Right ventricle myocardium superior (tissue), 1 donor: ENCODE measurements at regions not wholly inside any gene's neighbourhood (a gene's known extent, or its start where the extent isn't known, plus 50 kb on each side); places are given as distances from the start of the nearest gene placed in this dataset.
A peak's percentile ranks its signal among the peaks of the same experiment; 100 is the strongest.
"Not testable (repeated sequence)": the region's sequence is repeated elsewhere in the genome, so short reads cannot be mapped to it uniquely, and the experiment has no call there.

Source experiments
- ATAC-seq: fragments of 200-7000 bp; cut with Tn5 transposase; one replicate; pipeline ENCODE4 v1.9.1; 2020; ENCODE audit warnings: mild to moderate bottlenecking; ENCODE audit not compliant: poor library complexity
- DNase-seq: peaks from one replicate; pipeline ENCODE4 v3.0.0-alpha.2; 2020
- intact Hi-C: fragments of 100-400 bp; cut with DNase I; formaldehyde crosslinking; loops from one replicate; pipeline ENCODE4 v1.11.2; 2022
- donor health status: DM: no; HTN: yes; CAD: no; lungs with severe emphysema.

- no peak for ATAC-seq
- intact Hi-C loops = no loop called here
- DNase-seq = no peak
Measured at GRCh38 chr11:15660496-15660895, 545.8 kb downstream of the INSC start.

GRCh38 chr11:15662285-15662684 is 547.6 kb downstream of the INSC start:
- ATAC-seq (no peak), DNase-seq (no peak)
- intact Hi-C loops = no loop called here

GRCh38 chr11:15663777-15664218 is 549.1 kb downstream of the INSC start:
- DNase-seq (no peak), ATAC-seq (no peak)
- intact Hi-C loops = no loop called here

GRCh38 chr11:15665368-15665871 is 550.7 kb downstream of the INSC start:
- no peak for ATAC-seq
- intact Hi-C loops = no loop called here

GRCh38 chr11:15667127-15667725 is 552.5 kb downstream of the INSC start:
- intact Hi-C loops = no loop called here
- DNase-seq (no peak), ATAC-seq (no peak)

More at GRCh38 chr11:15665368-15665871, 550.7 kb downstream of the INSC start:
- DNase-seq = no peak

GRCh38 chr11:15668718-15669117 is 554.0 kb downstream of the INSC start:
- intact Hi-C loops = no loop called here
- ATAC-seq = no peak
- no peak for DNase-seq

- no peak for ATAC-seq
- intact Hi-C loops = no loop called here
- DNase-seq = no peak
Measured at GRCh38 chr11:15670520-15671070, 555.9 kb downstream of the INSC start.

- DNase-seq (no peak), ATAC-seq (no peak)
- intact Hi-C loops = no loop called here
Measured at GRCh38 chr11:15671216-15671615, 556.5 kb downstream of the INSC start.

- ATAC-seq = no peak
- intact Hi-C loops = no loop called here
Measured at GRCh38 chr11:15672825-15673224, 558.1 kb downstream of the INSC start.

GRCh38 chr11:15673408-15673831 is 558.7 kb downstream of the INSC start:
- no peak for DNase-seq
- intact Hi-C loops = no loop called here
- ATAC-seq = peak; percentile 93

More at GRCh38 chr11:15672825-15673224, 558.1 kb downstream of the INSC start:
- no peak for DNase-seq

- intact Hi-C loops = no loop called here
- no peak for ATAC-seq
Measured at GRCh38 chr11:15674756-15675155, 560.0 kb downstream of the INSC start.

GRCh38 chr11:15675683-15676082 is 561.0 kb downstream of the INSC start:
- no peak for DNase-seq
- ATAC-seq = no peak
- intact Hi-C loops = no loop called here

More at GRCh38 chr11:15674756-15675155, 560.0 kb downstream of the INSC start:
- no peak for DNase-seq

GRCh38 chr11:15677181-15677580 is 562.5 kb downstream of the INSC start:
- ATAC-seq (no peak), DNase-seq (no peak)
- intact Hi-C loops = no loop called here

GRCh38 chr11:15683528-15683927 is 568.8 kb downstream of the INSC start:
- DNase-seq (no peak), ATAC-seq (no peak)
- intact Hi-C loops = no loop called here

- no peak for ATAC-seq
- DNase-seq = no peak
- intact Hi-C loops = no loop called here
Measured at GRCh38 chr11:15685306-15685705, 570.6 kb downstream of the INSC start.

GRCh38 chr11:15686259-15686658 is 571.5 kb downstream of the INSC start:
- intact Hi-C loops, DNase-seq, ATAC-seq: not testable (repeated sequence)

GRCh38 chr11:15687342-15687741 is 572.6 kb downstream of the INSC start:
- ATAC-seq = no peak
- DNase-seq = no peak
- intact Hi-C loops = no loop called here

- intact Hi-C loops = no loop called here
- ATAC-seq (peak; percentile 92), DNase-seq (peak; percentile 78)
Measured at GRCh38 chr11:15688351-15688792, 573.6 kb downstream of the INSC start.

- ATAC-seq = no peak
- DNase-seq = no peak
- intact Hi-C loops = no loop called here
Measured at GRCh38 chr11:15690320-15690719, 575.6 kb downstream of the INSC start.

GRCh38 chr11:15692739-15693138 is 578.0 kb downstream of the INSC start:
- DNase-seq (no peak), ATAC-seq (no peak)
- intact Hi-C loops = no loop called here
